ENCODE measurements at regions not wholly inside any gene's neighbourhood (a gene's known extent, or its start where the extent isn't known, plus 50 kb on each side); places are given as distances from the start of the nearest gene placed in this dataset.
"Not testable (repeated sequence)": the region's sequence is repeated elsewhere in the genome, so short reads cannot be mapped to it uniquely, and the experiment has no call there.

DNA sequence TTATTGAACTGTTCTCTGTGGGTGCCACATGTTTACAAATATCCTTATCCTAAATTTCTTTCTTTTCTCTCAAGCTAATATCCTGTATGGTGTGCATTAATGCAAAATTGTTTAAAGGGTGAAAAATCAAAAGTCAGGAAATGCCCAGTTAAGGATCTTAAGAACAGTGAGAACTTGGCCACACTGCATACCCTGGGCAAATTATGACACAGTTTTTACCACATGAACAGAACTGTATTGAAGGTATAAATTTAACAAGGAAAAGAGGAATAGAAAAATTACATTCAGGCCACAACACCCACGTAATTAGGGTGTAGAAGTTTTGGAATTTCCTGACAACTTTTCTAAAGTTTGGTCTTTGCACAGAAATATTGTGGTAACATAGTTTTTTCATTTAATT lies 94.4 kb upstream of the HCCS start:
- Histone ChIP-seq H3K4me2 (ENCODE audit: low read depth, low read length) (no peak overlapping the region), H4K8ac (ENCODE audit: low read depth in 2 of 2, low read length in 2 of 2) (no peak overlapping the region), H3K27ac (ENCODE audit: insufficient read depth, low read length) (no peak overlapping the region), H4K20me1 (ENCODE audit: insufficient read depth, low read length) (no peaks in the 10 kb centered on the region), H3K14ac (replicated peaks; ENCODE audit: low read depth, low read length) (no peak overlapping the region), H3K9me3 (ENCODE audit: control insufficient read depth, insufficient read depth, low read length) (no peaks in the 10 kb centered on the region), H3K4ac (ENCODE audit: low read depth, low read length) (no peak overlapping the region), H2AFZ (replicated peaks; ENCODE audit: low read length, poor library complexity) (no peak overlapping the region), H2BK15ac (ENCODE audit: low read depth, low read length) (no peak overlapping the region), H3K4me3 (ENCODE audit: insufficient read depth, low read depth, low read length) (no peak overlapping the region), H3K27me3 (ENCODE audit: control insufficient read depth, insufficient read depth, low read length) (no peaks in the 10 kb centered on the region), H3K79me1 (ENCODE audit: low read depth in 1 of 2, low read length in 2 of 2) (no peaks in the 10 kb centered on the region), H3K23ac (ENCODE audit: low read depth, low read length) (no peak overlapping the region), H3K4me1 (ENCODE audit: control insufficient read depth, insufficient read depth, low read length) (no peaks in the 10 kb centered on the region), H3K18ac (ENCODE audit: low read depth, low read length) (no peak overlapping the region), H4K5ac (ENCODE audit: low read depth, low read length) (no peak overlapping the region), H3K9me1 (ENCODE audit: insufficient read depth, low read length) (no peaks in the 10 kb centered on the region), H2AK5ac (ENCODE audit: low read depth, low read length) (no peak overlapping the region), H3K56ac (ENCODE audit: extremely low read depth, insufficient read depth, low read length) (no peak overlapping the region), H4K91ac (ENCODE audit: insufficient read depth, low read depth, low read length) (no peak overlapping the region), H2BK5ac (ENCODE audit: low read depth, low read length, poor library complexity, severe bottlenecking) (no peak overlapping the region), H2BK20ac (ENCODE audit: low read depth, low read length) (no peak overlapping the region), H3K36me3 (ENCODE audit: control insufficient read depth, insufficient read depth, low read length) (no peaks in the 10 kb centered on the region), H2BK120ac (ENCODE audit: low read depth, low read length) (no peak overlapping the region), H2AK9ac (replicated peaks; ENCODE audit: low read depth, low read length, poor library complexity) (no peak overlapping the region), H3K9ac (ENCODE audit: low read depth, low read length) (no peak overlapping the region)
- in situ Hi-C loops (cut with MboI; ENCODE audit: low sequenced_read_pairs): no loop called here
- ATAC-seq (ENCODE audit: low read depth): no peak
- no TSS peak for BruUV-seq (replicated peaks)
- intact Hi-C loops (cut with micrococcal nuclease): no loop called here
- POLR2A ChIA-PET (ENCODE audit: unreplicated experiment): no interaction called here
- WGBS, 2 experiments (ENCODE audit: extremely low coverage in 2 of 2, insufficient read length in 1 of 2): no CpG with 5 or more reads among the region's 1 CpG
- CTCF ChIA-PET: interaction anchor here (0.6 kb wide), 1 partner anchor 773 kb away, joined by 3 read pairs; no protein-coding TSS in a partner anchor
- no peak for DNase-seq
- no peak for TF ChIP-seq RFX5 (IDR thresholded peaks at IDR 0.05; ENCODE audit: low read depth, low read length)
- TF ChIP-seq RAD21 (IDR thresholded peaks at IDR 0.05; ENCODE audit: low read length): no peak
- no peak for TF ChIP-seq SMC3 (IDR thresholded peaks at IDR 0.05; ENCODE audit: low read depth, low read length)
- no peak for TF ChIP-seq NFE2L2 (IDR thresholded peaks at IDR 0.05; ENCODE audit: low read depth, low read length)
- no peak for TF ChIP-seq POLR2A (IDR thresholded peaks at IDR 0.05; ENCODE audit: low read depth, low read length)
- no peak for TF ChIP-seq MAFK (IDR thresholded peaks at IDR 0.05; ENCODE audit: low read depth, low read length)
- dilution Hi-C loops (cut with HindIII; ENCODE audit: low sequenced_read_pairs, unreplicated experiment): no loop called here

DNA sequence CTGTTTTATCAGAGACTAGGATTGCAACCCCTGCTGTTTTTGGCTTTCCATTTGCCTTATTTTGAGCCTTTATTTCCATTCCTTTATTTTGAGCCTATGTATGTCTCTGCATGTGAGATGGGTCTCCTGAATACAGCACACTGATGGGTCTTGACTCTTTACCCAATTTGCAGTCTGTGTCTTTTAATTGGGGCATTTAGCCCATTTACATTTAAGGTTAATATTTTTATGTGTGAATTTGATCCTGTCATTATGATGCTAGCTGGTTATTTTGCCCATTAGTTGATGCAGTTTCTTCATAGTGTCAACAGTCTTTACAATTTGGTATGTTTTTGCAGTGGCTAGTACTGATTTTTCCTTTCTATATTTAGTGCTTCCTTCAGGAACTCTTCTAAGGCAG lies 88.5 kb upstream of the HCCS start:
- not testable (repeated sequence) for H4K91ac ChIP-seq (ENCODE audit: insufficient read depth, low read depth, low read length)

More for the DNA sequence above, 88.5 kb upstream of the HCCS start:
- H3K4ac ChIP-seq (ENCODE audit: low read depth, low read length); H2AK5ac ChIP-seq (ENCODE audit: low read depth, low read length); H3K56ac ChIP-seq (ENCODE audit: extremely low read depth, insufficient read depth, low read length); H2BK20ac ChIP-seq (ENCODE audit: low read depth, low read length); H4K5ac ChIP-seq (ENCODE audit: low read depth, low read length); H3K4me3 ChIP-seq (ENCODE audit: insufficient read depth, low read depth, low read length); H3K23ac ChIP-seq (ENCODE audit: low read depth, low read length); H3K4me1 ChIP-seq (ENCODE audit: control insufficient read depth, insufficient read depth, low read length); H4K8ac ChIP-seq (ENCODE audit: low read depth in 2 of 2, low read length in 2 of 2); H2BK5ac ChIP-seq (ENCODE audit: low read depth, low read length, poor library complexity, severe bottlenecking); DNase-seq; dilution Hi-C loops (cut with HindIII; ENCODE audit: low sequenced_read_pairs, unreplicated experiment); H3K14ac ChIP-seq (replicated peaks; ENCODE audit: low read depth, low read length); H2BK120ac ChIP-seq (ENCODE audit: low read depth, low read length); intact Hi-C loops (cut with micrococcal nuclease); H4K20me1 ChIP-seq (ENCODE audit: insufficient read depth, low read length); H3K9me3 ChIP-seq (ENCODE audit: control insufficient read depth, insufficient read depth, low read length); H2BK15ac ChIP-seq (ENCODE audit: low read depth, low read length); H2AK9ac ChIP-seq (replicated peaks; ENCODE audit: low read depth, low read length, poor library complexity); POLR2A ChIA-PET (ENCODE audit: unreplicated experiment); H3K9me1 ChIP-seq (ENCODE audit: insufficient read depth, low read length); CTCF ChIA-PET; H3K79me1 ChIP-seq (ENCODE audit: low read depth in 1 of 2, low read length in 2 of 2); ATAC-seq (ENCODE audit: low read depth); H3K27ac ChIP-seq (ENCODE audit: insufficient read depth, low read length); H2AFZ ChIP-seq (replicated peaks; ENCODE audit: low read length, poor library complexity); H3K36me3 ChIP-seq (ENCODE audit: control insufficient read depth, insufficient read depth, low read length); H3K9ac ChIP-seq (ENCODE audit: low read depth, low read length); H3K18ac ChIP-seq (ENCODE audit: low read depth, low read length); H3K4me2 ChIP-seq (ENCODE audit: low read depth, low read length); BruUV-seq (replicated peaks); H3K27me3 ChIP-seq (ENCODE audit: control insufficient read depth, insufficient read depth, low read length); in situ Hi-C loops (cut with MboI; ENCODE audit: low sequenced_read_pairs): not testable (repeated sequence)
